Left lobe of liver (tissue), 2 donors: ENCODE measurements at regions not wholly inside any gene's neighbourhood (a gene's known extent, or its start where the extent isn't known, plus 50 kb on each side); places are given as distances from the start of the nearest gene placed in this dataset.

ENCODE experiments used
- ATAC-seq: fragments of 200-7000 bp; cut with Tn5 transposase; one replicate; pipeline ENCODE4 v1.9.1; 2020; ENCODE audit warnings: mild to moderate bottlenecking, moderate library complexity
- DNase-seq: peaks from one replicate; pipeline ENCODE4 v3.0.0-alpha.2; 2020; ENCODE audit warnings: low spot score
- donor health status: DM: no; HTN: no; CAD: no; lungs with moderate emphysema.
- donor health status: DM: no; HTN: yes; CAD: no.

GRCh38 chr20:20888936-20889335 is 176.5 kb upstream of the RALGAPA2 start:
- no peak for ATAC-seq
- no peak for DNase-seq

GRCh38 chr20:20888266-20888656 is 175.8 kb upstream of the RALGAPA2 start:
- no peak for ATAC-seq
- DNase-seq: no peak

- DNase-seq (no peak), ATAC-seq (no peak)
Measured at GRCh38 chr20:20887593-20888265, 175.3 kb upstream of the RALGAPA2 start.

- ATAC-seq: no peak
Measured at GRCh38 chr20:20881808-20882207, 169.4 kb upstream of the RALGAPA2 start.

GRCh38 chr20:20877079-20877478 is 164.6 kb upstream of the RALGAPA2 start:
- no peak for ATAC-seq
- no peak for DNase-seq

More at GRCh38 chr20:20881808-20882207, 169.4 kb upstream of the RALGAPA2 start:
- DNase-seq: no peak

- ATAC-seq: no peak
- DNase-seq: no peak
Measured at GRCh38 chr20:20875716-20876115, 163.3 kb upstream of the RALGAPA2 start.

- DNase-seq (no peak), ATAC-seq (no peak)
Measured at GRCh38 chr20:20872428-20872827, 160.0 kb upstream of the RALGAPA2 start.

- no peak for ATAC-seq
- no peak for DNase-seq
Measured at GRCh38 chr20:20869161-20869775, 156.8 kb upstream of the RALGAPA2 start.

- no peak for DNase-seq
- peak; percentile 41 for ATAC-seq
Measured at GRCh38 chr20:20864351-20865096, 152.1 kb upstream of the RALGAPA2 start.

GRCh38 chr20:20860078-20860806 is 147.8 kb upstream of the RALGAPA2 start:
- ATAC-seq: peak; percentile 99
- peak; percentile 79 for DNase-seq

GRCh38 chr20:20859510-20859909 is 147.1 kb upstream of the RALGAPA2 start:
- no peak for ATAC-seq
- DNase-seq: no peak

GRCh38 chr20:20856956-20857355 is 144.5 kb upstream of the RALGAPA2 start:
- no peak for ATAC-seq

GRCh38 chr20:20856306-20856705 is 143.9 kb upstream of the RALGAPA2 start:
- no peak for ATAC-seq

More at GRCh38 chr20:20856956-20857355, 144.5 kb upstream of the RALGAPA2 start:
- DNase-seq: no peak

GRCh38 chr20:20851385-20851784 is 138.9 kb upstream of the RALGAPA2 start:
- no peak for DNase-seq
- ATAC-seq: no peak

More at GRCh38 chr20:20856306-20856705, 143.9 kb upstream of the RALGAPA2 start:
- no peak for DNase-seq

GRCh38 chr20:20850407-20850806 is 138.0 kb upstream of the RALGAPA2 start:
- DNase-seq (no peak), ATAC-seq (no peak)

GRCh38 chr20:20849161-20849560 is 136.7 kb upstream of the RALGAPA2 start:
- no peak for DNase-seq
- no peak for ATAC-seq

GRCh38 chr20:20847814-20848213 is 135.4 kb upstream of the RALGAPA2 start:
- ATAC-seq: no peak
- no peak for DNase-seq

- ATAC-seq (no peak), DNase-seq (no peak)
Measured at GRCh38 chr20:20843982-20844381, 131.5 kb upstream of the RALGAPA2 start.

- no peak for DNase-seq
- ATAC-seq: no peak
Measured at GRCh38 chr20:20839771-20840170, 127.3 kb upstream of the RALGAPA2 start.

- DNase-seq: peak; percentile 53
- ATAC-seq: peak; percentile 93
Measured at GRCh38 chr20:20837574-20838021, 125.2 kb upstream of the RALGAPA2 start.

- ATAC-seq: no peak
- DNase-seq: no peak
Measured at GRCh38 chr20:20836836-20837235, 124.4 kb upstream of the RALGAPA2 start.
